Thyroid gland (tissue), 4 donors: ENCODE measurements at regions not wholly inside any gene's neighbourhood (a gene's known extent, or its start where the extent isn't known, plus 50 kb on each side); places are given as distances from the start of the nearest gene placed in this dataset.
A peak's percentile ranks its signal among the peaks of the same experiment; 100 is the strongest.

ENCODE experiments used
- DNase-seq, 2 donors: peaks; one replicate each; pipeline ENCODE4 v3.0.0-alpha.2; 2019
- H3K27ac ChIP-seq, 3 donors: fragments of 200-600 bp; sonication (generic); 1 replicate in 2 of 3; 2 replicates in 1 of 3; pipeline ENCODE4 v1.5.1; 2016 to 2019; ENCODE audit warnings: mild to moderate bottlenecking in 1 of 3, moderate library complexity in 1 of 3
- H3K27me3 ChIP-seq: fragments of 200-600 bp; sonication (generic); one replicate; pipeline ENCODE4 v1.5.1; 2019
- H3K36me3 ChIP-seq, 2 donors: fragments of 200-600 bp; sonication (generic); one replicate each; pipeline ENCODE4 v1.5.1; 2016 to 2019
- H3K4me1 ChIP-seq, 2 donors: fragments of 200-600 bp; sonication (generic); one replicate each; pipeline ENCODE4 v1.5.1; 2017 to 2019
- H3K4me3 ChIP-seq, 3 donors: fragments of 200-600 bp; sonication (generic); replicated peaks in 1 of 3; 1 replicate in 2 of 3; 2 replicates in 1 of 3; pipeline ENCODE4 v1.5.1; 2016; ENCODE audit warnings: mild to moderate bottlenecking in 1 of 3
- H3K9me3 ChIP-seq: fragments of 200-600 bp; sonication (generic); one replicate; pipeline ENCODE4 v1.5.1; 2017
- POLR2A ChIP-seq, 2 donors: fragments of 450-650 bp; IDR thresholded peaks; one replicate each; pipeline ENCODE4 v1.6.1; 2017; ENCODE audit warnings: antibody characterized with exemption in 2 of 2, mild to moderate bottlenecking in 2 of 2, moderate library complexity in 1 of 2
- WGBS, 2 donors: methylation state at CpG; one replicate each; pipeline ENCODE4 v1.1.5; 2017; 5-methylcytosine and 5-hydroxymethylcytosine counted together
- intact Hi-C: fragments of 100-400 bp; cut with DNase I; formaldehyde crosslinking; loops from one replicate; pipeline ENCODE4 v1.15.1; 2023
- TF ChIP-seq, protein P1 (sequence below), 6 experiments: fragments of 200-600 bp in 3 of 6; fragments of 450-650 bp in 3 of 6; sonication (generic) in 3 of 6; IDR thresholded peaks; one replicate each; pipeline ENCODE4 v1.5.1; 2016 to 2019; ENCODE audit warnings: antibody characterized with exemption in 6 of 6, mild to moderate bottlenecking in 2 of 6, inconsistent platforms in 1 of 6, moderate library complexity in 1 of 6

DNA sequence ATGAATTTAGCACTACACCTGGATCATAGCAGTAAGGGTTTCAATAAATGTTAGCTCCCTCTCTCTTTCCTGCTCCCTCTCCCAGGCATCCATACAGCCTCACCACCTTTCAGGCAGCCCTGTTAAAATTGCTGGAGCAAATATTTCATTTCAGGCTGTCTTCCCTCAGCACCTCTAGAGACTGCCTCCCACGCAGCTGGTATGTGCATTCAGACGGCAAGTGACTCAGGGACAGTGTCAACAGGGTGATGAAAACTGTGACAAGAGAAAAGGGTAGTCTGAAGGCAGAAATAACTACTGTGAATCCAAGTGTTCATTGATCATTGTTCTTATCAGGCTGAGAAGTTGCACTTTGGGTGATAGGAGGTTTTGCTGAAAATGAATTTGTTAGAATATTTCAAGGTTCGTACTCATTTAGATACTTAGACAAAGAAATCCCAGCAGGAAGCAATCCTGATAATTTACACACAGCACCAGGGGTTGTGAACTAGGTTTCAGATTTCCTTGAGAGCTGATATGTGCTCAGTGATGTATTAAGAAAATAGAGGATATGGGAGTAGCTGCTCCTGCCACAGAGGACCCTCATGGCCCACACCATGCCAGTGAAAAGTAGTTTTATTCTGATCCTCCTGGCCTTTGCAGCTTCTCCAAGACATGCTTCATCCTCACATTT is 424.2 kb downstream of the FGF13 start:
- WGBS, 2 donors, result 18 to 32% methylated on average over 3 of the region's 3 CpGs
- H3K4me3 ChIP-seq, result no peak overlapping the region
- H3K27ac ChIP-seq, result no peak overlapping the region
- TF ChIP-seq, protein P1, sequence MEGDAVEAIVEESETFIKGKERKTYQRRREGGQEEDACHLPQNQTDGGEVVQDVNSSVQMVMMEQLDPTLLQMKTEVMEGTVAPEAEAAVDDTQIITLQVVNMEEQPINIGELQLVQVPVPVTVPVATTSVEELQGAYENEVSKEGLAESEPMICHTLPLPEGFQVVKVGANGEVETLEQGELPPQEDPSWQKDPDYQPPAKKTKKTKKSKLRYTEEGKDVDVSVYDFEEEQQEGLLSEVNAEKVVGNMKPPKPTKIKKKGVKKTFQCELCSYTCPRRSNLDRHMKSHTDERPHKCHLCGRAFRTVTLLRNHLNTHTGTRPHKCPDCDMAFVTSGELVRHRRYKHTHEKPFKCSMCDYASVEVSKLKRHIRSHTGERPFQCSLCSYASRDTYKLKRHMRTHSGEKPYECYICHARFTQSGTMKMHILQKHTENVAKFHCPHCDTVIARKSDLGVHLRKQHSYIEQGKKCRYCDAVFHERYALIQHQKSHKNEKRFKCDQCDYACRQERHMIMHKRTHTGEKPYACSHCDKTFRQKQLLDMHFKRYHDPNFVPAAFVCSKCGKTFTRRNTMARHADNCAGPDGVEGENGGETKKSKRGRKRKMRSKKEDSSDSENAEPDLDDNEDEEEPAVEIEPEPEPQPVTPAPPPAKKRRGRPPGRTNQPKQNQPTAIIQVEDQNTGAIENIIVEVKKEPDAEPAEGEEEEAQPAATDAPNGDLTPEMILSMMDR (IDR thresholded peaks at IDR 0.05), result no peak
- no peak for TF ChIP-seq POLR2A (IDR thresholded peaks at IDR 0.05)
- DNase-seq, result peak in 1 of 2 donors; percentile 4
- H3K4me1 ChIP-seq, result no peaks in the 10 kb centered on the region
- no peaks in the 10 kb centered on the region for H3K27me3 ChIP-seq
- no peaks in the 10 kb centered on the region for H3K36me3 ChIP-seq
- intact Hi-C loops, result no loop called here
- H3K9me3 ChIP-seq, result no peaks in the 10 kb centered on the region

DNA sequence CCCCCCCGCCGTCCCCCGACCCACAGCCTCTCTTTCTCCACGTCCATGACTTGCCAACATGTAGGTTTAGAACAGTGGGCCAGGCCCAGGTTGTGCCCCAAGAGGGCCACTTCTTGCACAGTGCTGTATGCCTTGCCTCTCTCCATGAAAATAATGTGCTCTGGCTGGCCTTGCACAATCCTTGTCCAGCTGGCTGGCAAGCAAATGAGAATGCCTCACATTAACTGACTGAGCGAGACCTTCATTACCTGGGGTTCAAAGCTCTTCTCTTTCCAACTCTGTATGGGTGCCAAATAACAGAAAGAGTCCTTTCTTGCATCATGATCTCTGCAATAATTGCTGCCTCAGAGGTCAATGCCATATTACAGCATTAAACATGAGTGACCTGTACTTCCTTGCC is 416.6 kb downstream of the FGF13 start:
- H3K27me3 ChIP-seq, result no peaks in the 10 kb centered on the region
- H3K9me3 ChIP-seq, result no peaks in the 10 kb centered on the region
- DNase-seq, result no peak
- H3K36me3 ChIP-seq, result no peaks in the 10 kb centered on the region
- H3K4me1 ChIP-seq, result no peaks in the 10 kb centered on the region
- H3K4me3 ChIP-seq, result no peak overlapping the region
- TF ChIP-seq, protein P1 (IDR thresholded peaks at IDR 0.05), result no peak
- no peak for TF ChIP-seq POLR2A (IDR thresholded peaks at IDR 0.05)
- no peak overlapping the region for H3K27ac ChIP-seq
- WGBS, 2 donors, result 74 to 78% methylated on average over 4 to 5 of the region's 5 CpGs
- intact Hi-C loops, result no loop called here

DNA sequence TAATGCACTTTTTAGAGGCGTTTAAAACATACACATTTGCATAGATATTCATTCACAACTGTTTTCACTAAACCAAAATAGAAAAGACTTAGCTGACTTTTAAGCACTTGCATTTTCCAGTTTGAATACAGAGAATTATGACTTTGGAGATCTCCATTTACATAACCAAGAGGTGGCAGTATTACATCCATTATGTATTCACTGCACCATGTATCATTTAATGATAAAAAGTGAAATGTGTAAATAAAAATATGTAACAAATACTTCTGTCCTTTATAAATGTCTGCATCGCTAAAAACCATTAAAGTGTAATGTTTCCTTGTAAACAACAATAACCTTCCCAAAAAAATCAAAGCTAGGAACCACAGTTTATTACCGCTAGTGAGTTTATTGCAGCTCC is 413.2 kb downstream of the FGF13 start:
- DNase-seq, result no peak
- no peaks in the 10 kb centered on the region for H3K4me1 ChIP-seq
- no peaks in the 10 kb centered on the region for H3K36me3 ChIP-seq
- intact Hi-C loops, result no loop called here
- H3K4me3 ChIP-seq, result no peak overlapping the region
- 70 to 77% methylated on average over 3 of the region's 3 CpGs for WGBS, 2 donors
- H3K27ac ChIP-seq, result no peak overlapping the region
- H3K9me3 ChIP-seq, result no peaks in the 10 kb centered on the region
- TF ChIP-seq POLR2A (IDR thresholded peaks at IDR 0.05), result no peak
- TF ChIP-seq, protein P1 (IDR thresholded peaks at IDR 0.05), result no peak
- no peaks in the 10 kb centered on the region for H3K27me3 ChIP-seq

- DNase-seq, result no peak
- no peak overlapping the region for H3K4me3 ChIP-seq
- no peaks in the 10 kb centered on the region for H3K9me3 ChIP-seq
- no peak overlapping the region for H3K27ac ChIP-seq
- no peaks in the 10 kb centered on the region for H3K36me3 ChIP-seq
- no peaks in the 10 kb centered on the region for H3K27me3 ChIP-seq
- TF ChIP-seq, protein P1 (IDR thresholded peaks at IDR 0.05), result no peak
- intact Hi-C loops, result no loop called here
- H3K4me1 ChIP-seq, result no peaks in the 10 kb centered on the region
These were observed 365.7 kb downstream of the FGF13 start for GRCh38 chrX:138345801-138346200.

DNA sequence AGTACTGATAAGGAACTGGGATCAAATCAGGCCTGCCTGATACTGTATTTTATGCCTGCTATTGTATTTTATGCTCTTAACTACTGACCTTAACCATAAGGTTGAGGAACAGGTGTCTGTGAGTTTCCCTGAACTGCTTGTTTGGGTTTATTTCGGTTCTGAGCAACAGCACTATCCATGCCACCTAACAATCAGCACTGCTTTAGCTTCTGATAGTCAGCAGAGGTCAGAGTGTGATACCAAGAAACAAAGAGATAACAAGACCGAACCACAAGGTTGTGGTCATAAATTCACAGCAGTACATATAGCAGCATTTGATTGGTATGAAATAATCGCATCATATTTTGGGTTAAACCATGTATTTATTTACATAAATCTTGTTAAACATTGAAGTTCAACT is 362.2 kb downstream of the FGF13 start:
- Histone ChIP-seq H3K4me3 (no peak overlapping the region), H3K36me3 (no peaks in the 10 kb centered on the region), H3K4me1 (no peaks in the 10 kb centered on the region), H3K27me3 (no peaks in the 10 kb centered on the region), H3K9me3 (no peaks in the 10 kb centered on the region), H3K27ac (no peak overlapping the region)
- intact Hi-C loops, result no loop called here
- TF ChIP-seq, protein P1 (IDR thresholded peaks at IDR 0.05), result no peak
- TF ChIP-seq POLR2A (IDR thresholded peaks at IDR 0.05), result no peak
- WGBS, 2 donors, result 63 to 69% methylated on average over 3 of the region's 3 CpGs
- DNase-seq, result no peak
